HCT116 (cell line): ENCODE measurements at regions not wholly inside any gene's neighbourhood (a gene's known extent, or its start where the extent isn't known, plus 50 kb on each side); places are given as distances from the start of the nearest gene placed in this dataset.

Experiments used
- ATF3 ChIP-seq: IDR thresholded peaks from 2 replicates; pipeline ENCODE4 v1.6.1; 2012
- CTCF ChIP-seq, 3 experiments: fragments of 200-600 bp in 1 of 3; sonication (generic) in 1 of 3; IDR thresholded peaks in 2 of 3; conservative IDR thresholded peaks in 1 of 3; 2 replicates each; pipeline ENCODE4 v1.5.1; 2012 to 2017; ENCODE audit warnings: low read depth in 2 of 3, low read length in 2 of 3, antibody characterized with exemption in 1 of 3, borderline replicate concordance in 1 of 3, control low read depth in 1 of 3, mild to moderate bottlenecking in 1 of 3, mixed read lengths in 1 of 3, mixed run types in 1 of 3, moderate library complexity in 1 of 3; ENCODE audit not compliant: insufficient read depth in 1 of 3
- EZH2 ChIP-seq: fragments of 200-600 bp; sonication (generic); IDR thresholded peaks from 2 replicates; pipeline ENCODE4 v1.6.1; 2017; ENCODE audit warnings: antibody characterized with exemption, mixed run types
- EZH2phosphoT487 ChIP-seq: fragments of 200-600 bp; IDR thresholded peaks from 2 replicates; pipeline ENCODE4 v1.6.1; 2018; ENCODE audit warnings: antibody characterized with exemption, borderline replicate concordance
- JUND ChIP-seq: IDR thresholded peaks from 2 replicates; pipeline ENCODE4 v1.6.1; 2012

GRCh38 chr10:111161109-111161874, 84.5 kb downstream of the ADRA2A start:
- TF ChIP-seq EZH2phosphoT487, result no peak
- TF ChIP-seq JUND, result no peak
- TF ChIP-seq ATF3, result no peak
- TF ChIP-seq CTCF (IDR thresholded peaks at IDR 0.05 in 2 of 3, conservative IDR thresholded peaks at IDR 0.05 in 1 of 3; ENCODE audit: borderline replicate concordance in 1 of 3, insufficient read depth in 1 of 3, low read depth in 2 of 3, low read length in 2 of 3), result no peak
- TF ChIP-seq EZH2, result no peak
